HAP-1 (cell line): ENCODE measurements at regions not wholly inside any gene's neighbourhood (a gene's known extent, or its start where the extent isn't known, plus 50 kb on each side); places are given as distances from the start of the nearest gene placed in this dataset.
A peak's percentile ranks its signal among the peaks of the same experiment; 100 is the strongest.
"Not testable (repeated sequence)": the region's sequence is repeated elsewhere in the genome, so short reads cannot be mapped to it uniquely, and the experiment has no call there.

ENCODE experiments used
- DNase-seq, 2 experiments: peaks; one replicate each; pipeline ENCODE4 v3.0.0-alpha.2; 2016 to 2020; ENCODE audit warnings: low spot score in 2 of 2
- H3K27me3 ChIP-seq: fragments of 250-450 bp; sonication (Bioruptor Pico); 2 replicates; pipeline ENCODE4 v1.5.1; 2020; ENCODE audit warnings: low read depth, mild to moderate bottlenecking, moderate library complexity
- H3K36me3 ChIP-seq: fragments of 250-450 bp; sonication (Bioruptor Pico); replicated peaks from 2 replicates; pipeline ENCODE4 v1.5.1; 2020; ENCODE audit warnings: mild to moderate bottlenecking
- H3K4me1 ChIP-seq: fragments of 250-450 bp; sonication (Bioruptor Pico); 2 replicates; pipeline ENCODE4 v1.5.1; 2020; ENCODE audit warnings: mild to moderate bottlenecking
- H3K4me3 ChIP-seq: fragments of 250-450 bp; sonication (Bioruptor Pico); 2 replicates; pipeline ENCODE4 v1.5.1; 2020; ENCODE audit warnings: mild to moderate bottlenecking, moderate library complexity
- H3K9me3 ChIP-seq: fragments of 250-450 bp; sonication (Bioruptor Pico); 2 replicates; pipeline ENCODE4 v1.5.1; 2020; ENCODE audit warnings: mild to moderate bottlenecking, moderate library complexity
- in situ Hi-C: fragments of 300-500 bp; cut with MboI; formaldehyde crosslinking; loops from 3 replicates; pipeline ENCODE4 v1.14.3; 2020; ENCODE audit warnings: low sequenced_read_pairs, inconsistent platforms, mixed read lengths

GRCh38 chr18:60092073-60092472 lies 192.3 kb downstream of the PMAIP1 start:
- H3K9me3 ChIP-seq = no peaks in the 10 kb centered on the region

DNA sequence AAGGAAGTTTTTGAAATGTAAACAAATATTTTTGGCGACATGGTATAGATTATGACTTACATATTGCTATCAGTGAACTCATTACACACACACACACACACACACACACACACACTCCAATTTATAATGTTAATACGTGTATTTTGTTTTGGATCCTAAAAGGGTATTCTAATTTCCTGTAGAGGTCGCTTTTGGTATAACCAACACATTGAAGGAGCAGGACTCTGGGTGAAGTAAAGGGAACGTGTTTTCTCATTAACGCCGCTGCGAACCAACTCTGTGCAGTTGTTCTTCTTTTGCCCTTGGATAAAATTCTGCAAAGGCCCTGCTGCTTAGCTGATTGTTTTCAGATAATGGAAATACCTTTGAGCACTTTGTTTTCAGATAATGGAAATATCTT lies 190.4 kb downstream of the PMAIP1 start:
- Histone ChIP-seq H3K27me3 (no peaks in the 10 kb centered on the region), H3K4me1 (no peaks in the 10 kb centered on the region), H3K36me3 (no peaks in the 10 kb centered on the region), H3K9me3 (no peaks in the 10 kb centered on the region), H3K4me3 (no peak overlapping the region)
- in situ Hi-C loops = no loop called here
- no peak for DNase-seq

More at GRCh38 chr18:60092073-60092472, 192.3 kb downstream of the PMAIP1 start:
- no peak for DNase-seq
- H3K4me3 ChIP-seq = no peak overlapping the region
- H3K36me3 ChIP-seq = no peaks in the 10 kb centered on the region
- in situ Hi-C loops = no loop called here
- no peaks in the 10 kb centered on the region for H3K27me3 ChIP-seq
- no peaks in the 10 kb centered on the region for H3K4me1 ChIP-seq

GRCh38 chr18:60082790-60083189 lies 183.0 kb downstream of the PMAIP1 start:
- Histone ChIP-seq H3K27me3 (no peaks in the 10 kb centered on the region), H3K4me3 (no peak overlapping the region), H3K9me3 (no peaks in the 10 kb centered on the region), H3K36me3 (no peaks in the 10 kb centered on the region), H3K4me1 (no peaks in the 10 kb centered on the region)
- no peak for DNase-seq
- in situ Hi-C loops = no loop called here

DNA sequence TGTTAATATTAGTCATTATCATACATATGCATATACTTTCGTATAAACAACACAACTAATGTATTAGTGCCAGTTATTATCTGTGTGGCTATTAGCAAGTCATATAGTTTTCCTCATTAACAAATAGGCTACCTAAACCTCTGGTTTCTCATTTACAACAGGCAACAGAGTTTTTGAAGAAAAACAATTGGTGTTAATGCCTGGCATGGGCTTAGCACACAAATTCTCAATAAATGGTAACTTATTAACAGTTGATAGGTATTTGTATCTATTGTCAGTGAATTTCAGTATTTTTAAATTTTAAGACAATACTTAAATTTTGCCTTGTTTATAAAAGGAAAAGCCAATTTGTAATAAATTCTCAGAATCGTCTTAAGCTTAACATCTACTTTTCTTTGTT lies 182.5 kb downstream of the PMAIP1 start:
- Histone ChIP-seq H3K9me3 (no peaks in the 10 kb centered on the region), H3K36me3 (no peaks in the 10 kb centered on the region), H3K4me3 (no peak overlapping the region), H3K4me1 (no peaks in the 10 kb centered on the region), H3K27me3 (no peaks in the 10 kb centered on the region)
- in situ Hi-C loops = no loop called here
- no peak for DNase-seq

GRCh38 chr18:60075477-60075876 lies 175.7 kb downstream of the PMAIP1 start:
- H3K4me1 ChIP-seq = no peaks in the 10 kb centered on the region
- peak in 1 of 2 experiments; percentile 8 for DNase-seq
- H3K27me3 ChIP-seq = no peaks in the 10 kb centered on the region
- no peaks in the 10 kb centered on the region for H3K9me3 ChIP-seq
- no peak overlapping the region for H3K4me3 ChIP-seq
- in situ Hi-C loops = no loop called here
- H3K36me3 ChIP-seq = no peaks in the 10 kb centered on the region

DNA sequence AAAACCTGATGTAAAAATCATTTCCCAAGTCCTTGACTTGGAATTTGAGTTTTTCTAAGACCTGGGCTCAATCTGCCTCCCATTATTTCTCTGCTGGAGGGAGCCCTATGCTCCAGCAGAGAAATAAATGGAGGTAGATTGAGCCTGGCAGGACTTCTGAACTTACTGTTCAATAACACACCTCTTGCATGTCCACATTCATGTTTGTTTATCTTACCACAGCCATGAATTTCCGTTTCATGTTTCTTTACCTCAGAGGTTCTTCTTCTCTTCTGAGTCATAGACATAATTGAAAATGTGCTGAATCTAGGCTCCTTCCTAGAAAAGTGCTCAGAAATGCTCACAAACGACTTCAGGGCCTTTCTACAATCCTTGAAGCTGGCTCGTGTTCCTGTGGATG lies 170.8 kb downstream of the PMAIP1 start:
- Histone ChIP-seq H3K36me3 (no peaks in the 10 kb centered on the region), H3K27me3 (no peaks in the 10 kb centered on the region), H3K9me3 (no peaks in the 10 kb centered on the region), H3K4me1 (peaks cover 4% of the 10 kb centered on the region), H3K4me3 (no peak overlapping the region)
- in situ Hi-C loops = no loop called here
- no peak for DNase-seq

DNA sequence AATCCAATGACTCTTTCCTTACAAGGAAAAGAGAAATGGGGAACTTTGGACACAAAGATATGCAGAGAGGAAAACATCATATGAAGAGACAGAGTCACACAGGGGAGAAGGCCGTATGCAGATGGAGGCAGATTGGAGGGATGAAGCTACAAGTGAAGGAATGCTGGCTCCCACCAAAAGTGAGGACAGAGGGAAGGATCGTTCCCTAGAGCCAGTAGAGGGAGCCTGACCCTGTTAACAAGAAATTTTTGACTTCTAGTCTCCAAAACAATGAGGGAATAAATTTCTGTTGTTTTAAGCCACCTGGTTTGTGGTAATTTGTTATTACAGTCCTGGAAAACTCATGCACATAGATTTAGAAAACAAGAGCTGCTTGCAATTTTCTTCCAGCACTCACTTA lies 169.3 kb downstream of the PMAIP1 start:
- H3K27me3 ChIP-seq = no peaks in the 10 kb centered on the region
- no peak overlapping the region for H3K4me3 ChIP-seq
- peaks cover 4% of the 10 kb centered on the region for H3K4me1 ChIP-seq
- no peak for DNase-seq
- H3K36me3 ChIP-seq = no peaks in the 10 kb centered on the region
- in situ Hi-C loops = no loop called here
- no peaks in the 10 kb centered on the region for H3K9me3 ChIP-seq

GRCh38 chr18:60067426-60068210 lies 167.8 kb downstream of the PMAIP1 start:
- DNase-seq = no peak
- H3K4me1 ChIP-seq = peaks cover 4% of the 10 kb centered on the region
- H3K4me3 ChIP-seq = no peak overlapping the region
- H3K9me3 ChIP-seq = no peaks in the 10 kb centered on the region
- in situ Hi-C loops = no loop called here
- H3K27me3 ChIP-seq = no peaks in the 10 kb centered on the region
- no peaks in the 10 kb centered on the region for H3K36me3 ChIP-seq

GRCh38 chr18:60066219-60066975 lies 166.6 kb downstream of the PMAIP1 start:
- in situ Hi-C loops = no loop called here
- Histone ChIP-seq H3K9me3 (no peaks in the 10 kb centered on the region), H3K4me1 (peaks cover 4% of the 10 kb centered on the region), H3K27me3 (no peaks in the 10 kb centered on the region), H3K36me3 (no peaks in the 10 kb centered on the region), H3K4me3 (no peak overlapping the region)
- peak; percentile 42 to 50 for DNase-seq

DNA sequence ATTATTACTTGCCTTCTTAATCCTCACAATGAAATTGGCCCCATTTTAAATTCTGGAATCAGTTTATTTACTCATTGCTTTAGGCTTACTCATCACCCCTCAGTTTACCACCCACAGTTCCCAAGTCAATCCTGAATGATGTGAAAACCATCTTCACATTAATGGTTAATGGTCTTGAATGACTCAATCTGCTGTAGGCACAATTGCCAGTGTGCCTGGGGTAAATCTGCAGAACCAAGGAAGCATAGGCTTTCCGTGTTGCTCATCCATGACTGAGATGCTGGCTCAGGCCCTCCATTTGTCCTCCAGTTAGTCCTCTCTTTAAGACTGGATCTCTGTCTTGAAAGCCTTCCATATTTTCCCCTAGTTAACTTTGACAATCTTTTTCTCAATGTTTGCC lies 164.5 kb downstream of the PMAIP1 start:
- Histone ChIP-seq H3K4me1 (peaks cover 4% of the 10 kb centered on the region), H3K27me3 (no peaks in the 10 kb centered on the region; the same call in 1 of the 2 replicates), H3K9me3 (no peaks in the 10 kb centered on the region), H3K4me3 (no peak overlapping the region), H3K36me3 (no peaks in the 10 kb centered on the region)
- in situ Hi-C loops = no loop called here
- no peak for DNase-seq

GRCh38 chr18:60062831-60063230 lies 163.0 kb downstream of the PMAIP1 start:
- H3K27me3 ChIP-seq, H3K36me3 ChIP-seq, H3K9me3 ChIP-seq, DNase-seq, H3K4me3 ChIP-seq, in situ Hi-C loops, H3K4me1 ChIP-seq: not testable (repeated sequence)

DNA sequence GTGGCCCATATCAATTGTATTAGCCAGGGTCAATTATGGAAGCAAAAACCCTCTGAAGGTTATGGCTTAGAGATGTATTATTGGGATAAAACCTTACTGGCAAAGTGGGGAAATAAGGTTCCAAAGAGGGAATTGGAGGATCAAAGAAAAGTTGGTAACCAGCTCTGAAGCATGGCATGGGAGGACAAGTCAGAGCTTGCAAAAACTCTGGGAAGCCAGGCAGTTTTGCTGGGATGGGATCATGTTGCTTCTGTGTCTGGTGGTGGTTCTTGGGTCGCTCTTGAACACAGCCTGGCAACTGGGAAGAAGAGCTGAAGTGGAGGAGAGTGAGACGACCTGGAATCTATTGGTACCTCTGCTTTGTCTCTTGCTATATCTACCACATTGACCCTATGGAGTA lies 162.6 kb downstream of the PMAIP1 start:
- H3K36me3 ChIP-seq = no peaks in the 10 kb centered on the region
- H3K4me3 ChIP-seq = no peak overlapping the region
- H3K9me3 ChIP-seq = no peaks in the 10 kb centered on the region
- DNase-seq = no peak
- H3K27me3 ChIP-seq = no peaks in the 10 kb centered on the region; the same call in 1 of the 2 replicates
- in situ Hi-C loops = no loop called here
- H3K4me1 ChIP-seq = peaks cover 4% of the 10 kb centered on the region

DNA sequence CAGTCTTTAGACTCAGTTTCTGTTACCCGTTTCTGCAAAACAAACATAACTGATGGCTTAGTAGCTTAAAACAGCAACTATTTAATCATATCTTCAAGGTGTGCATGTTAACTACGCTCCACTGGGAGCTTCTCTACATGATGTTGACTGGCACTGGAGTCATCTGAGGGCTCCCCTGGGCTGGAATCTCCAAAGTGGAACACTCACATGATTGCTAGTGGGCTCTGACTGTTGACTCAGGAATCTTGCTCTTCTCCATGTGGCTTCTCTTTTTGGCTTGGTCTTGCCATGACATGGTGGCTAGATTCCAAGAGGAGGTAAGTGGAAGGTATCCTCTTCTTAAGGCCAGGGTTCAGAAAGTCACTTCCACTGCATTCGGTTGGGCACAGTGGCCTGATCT lies 160.8 kb downstream of the PMAIP1 start:
- Histone ChIP-seq H3K4me1 (no peaks in the 10 kb centered on the region), H3K36me3 (no peaks in the 10 kb centered on the region), H3K27me3 (no peaks in the 10 kb centered on the region; the same call in 1 of the 2 replicates), H3K4me3 (no peak overlapping the region), H3K9me3 (no peaks in the 10 kb centered on the region)
- in situ Hi-C loops = no loop called here
- DNase-seq = no peak

DNA sequence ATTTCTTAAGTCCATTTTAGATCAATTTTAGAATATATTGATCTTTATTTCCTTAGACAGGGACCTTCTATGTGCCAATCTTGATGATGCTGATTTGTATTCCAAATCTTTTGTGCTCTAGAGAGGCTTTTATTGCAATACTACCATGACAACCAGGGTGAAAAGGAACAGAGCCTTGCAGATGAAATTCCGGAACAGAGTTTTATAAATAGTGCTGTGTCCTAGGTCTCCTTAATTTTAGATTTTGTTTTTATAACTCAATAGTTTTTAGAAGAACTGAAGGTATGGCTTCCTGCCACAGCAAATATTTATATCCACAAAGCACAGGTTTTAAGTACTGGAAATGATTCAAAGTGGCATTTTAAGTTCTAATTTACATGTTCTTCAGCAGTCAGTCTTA lies 160.2 kb downstream of the PMAIP1 start:
- in situ Hi-C loops = no loop called here

More for the DNA sequence above, 160.2 kb downstream of the PMAIP1 start:
- Histone ChIP-seq H3K27me3 (no peaks in the 10 kb centered on the region; the same call in 1 of the 2 replicates), H3K4me3 (no peak overlapping the region), H3K4me1 (no peaks in the 10 kb centered on the region), H3K9me3 (no peaks in the 10 kb centered on the region), H3K36me3 (no peaks in the 10 kb centered on the region)
- no peak for DNase-seq
